Caco-2 (cell line): ENCODE measurements at regions not wholly inside any gene's neighbourhood (a gene's known extent, or its start where the extent isn't known, plus 50 kb on each side); places are given as distances from the start of the nearest gene placed in this dataset.

Experiments
- BruUV-seq: library from RNA; stranded (reverse); fragments of 400-500 nt; replicated peaks from 2 replicates; lab custom pipeline; 2021; lab: Mats Ljungman, UMichigan
- CTCF ChIA-PET: fragments of 300-600 bp; sonication (Branson Sonifier 250); formaldehyde crosslinking; loops from one replicate; lab custom pipeline; 2022; ENCODE audit warnings: antibody characterized with exemption; lab: Charles Lee
- POLR2A ChIA-PET: fragments of 300-600 bp; sonication (Branson Sonifier 250); formaldehyde crosslinking; loops from one replicate; lab custom pipeline; 2022; ENCODE audit warnings: antibody characterized with exemption; lab: Charles Lee
- DNase-seq, 2 experiments: peaks; one replicate each; pipeline versions ENCODE4 v3.0.0 to v3.0.0-alpha.2; 2020 to 2022
- H3K27me3 ChIP-seq: replicated peaks from 2 replicates; pipeline ENCODE4 v1.6.0; 2011; ENCODE audit warnings: low read length; ENCODE audit not compliant: control insufficient read depth, insufficient read depth
- H3K36me3 ChIP-seq: 2 replicates; pipeline ENCODE4 v1.5.1; 2011; ENCODE audit warnings: low read length; ENCODE audit not compliant: control insufficient read depth, insufficient read depth
- H3K4me1 ChIP-seq: fragments of 250-450 bp; sonication (Bioruptor Pico); 2 replicates; pipeline ENCODE4 v1.5.1; 2020; ENCODE audit warnings: mild to moderate bottlenecking
- H3K4me3 ChIP-seq: 2 replicates; pipeline ENCODE4 v1.5.1; 2011; ENCODE audit warnings: low read depth, mild to moderate bottlenecking, control low read depth, low read length
- H3K9me3 ChIP-seq: fragments of 250-450 bp; sonication (Bioruptor Pico); 2 replicates; pipeline ENCODE4 v1.5.1; 2020; ENCODE audit warnings: mild to moderate bottlenecking, moderate library complexity
- H3K27ac Mint-ChIP-seq: one replicate; pipeline ENCODE4 v1.8.0; 2022; ENCODE audit warnings: mixed read lengths; ENCODE audit not compliant: unreplicated experiment
- H3K27me3 Mint-ChIP-seq: one replicate; pipeline ENCODE4 v1.8.0; 2022; ENCODE audit warnings: mixed read lengths; ENCODE audit not compliant: insufficient read depth, unreplicated experiment
- H3K36me3 Mint-ChIP-seq: one replicate; pipeline ENCODE4 v1.8.0; 2022; ENCODE audit warnings: mild to moderate bottlenecking, mixed read lengths; ENCODE audit not compliant: insufficient read depth, unreplicated experiment
- H3K4me1 Mint-ChIP-seq: one replicate; pipeline ENCODE4 v1.8.0; 2022; ENCODE audit warnings: low read depth, mixed read lengths; ENCODE audit not compliant: unreplicated experiment
- H3K4me3 Mint-ChIP-seq: one replicate; pipeline ENCODE4 v1.8.0; 2022; ENCODE audit warnings: mild to moderate bottlenecking, moderate library complexity, mixed read lengths; ENCODE audit not compliant: unreplicated experiment
- H3K9me3 Mint-ChIP-seq: one replicate; pipeline ENCODE4 v1.8.0; 2022; ENCODE audit warnings: mixed read lengths; ENCODE audit not compliant: unreplicated experiment
- intact Hi-C: fragments of 100-400 bp; cut with micrococcal nuclease; formaldehyde crosslinking; loops from one replicate; pipeline ENCODE4 v1.10.0; 2022; ENCODE audit not compliant: unreplicated experiment
- TF ChIP-seq, protein P1 (sequence below), 2 experiments: fragments of 200-600 bp in 1 of 2; IDR thresholded peaks; 1 replicate in 1 of 2; 2 replicates in 1 of 2; pipeline versions ENCODE4 v1.5.1 to v1.8.0; 2011 to 2022; ENCODE audit warnings: antibody characterized with exemption in 1 of 2, control low read depth in 1 of 2, inconsistent platforms in 1 of 2, low read depth in 1 of 2, low read length in 1 of 2, mild to moderate bottlenecking in 1 of 2, moderate library complexity in 1 of 2; ENCODE audit not compliant: insufficient read depth in 1 of 2, severe bottlenecking in 1 of 2, unreplicated experiment in 1 of 2

DNA sequence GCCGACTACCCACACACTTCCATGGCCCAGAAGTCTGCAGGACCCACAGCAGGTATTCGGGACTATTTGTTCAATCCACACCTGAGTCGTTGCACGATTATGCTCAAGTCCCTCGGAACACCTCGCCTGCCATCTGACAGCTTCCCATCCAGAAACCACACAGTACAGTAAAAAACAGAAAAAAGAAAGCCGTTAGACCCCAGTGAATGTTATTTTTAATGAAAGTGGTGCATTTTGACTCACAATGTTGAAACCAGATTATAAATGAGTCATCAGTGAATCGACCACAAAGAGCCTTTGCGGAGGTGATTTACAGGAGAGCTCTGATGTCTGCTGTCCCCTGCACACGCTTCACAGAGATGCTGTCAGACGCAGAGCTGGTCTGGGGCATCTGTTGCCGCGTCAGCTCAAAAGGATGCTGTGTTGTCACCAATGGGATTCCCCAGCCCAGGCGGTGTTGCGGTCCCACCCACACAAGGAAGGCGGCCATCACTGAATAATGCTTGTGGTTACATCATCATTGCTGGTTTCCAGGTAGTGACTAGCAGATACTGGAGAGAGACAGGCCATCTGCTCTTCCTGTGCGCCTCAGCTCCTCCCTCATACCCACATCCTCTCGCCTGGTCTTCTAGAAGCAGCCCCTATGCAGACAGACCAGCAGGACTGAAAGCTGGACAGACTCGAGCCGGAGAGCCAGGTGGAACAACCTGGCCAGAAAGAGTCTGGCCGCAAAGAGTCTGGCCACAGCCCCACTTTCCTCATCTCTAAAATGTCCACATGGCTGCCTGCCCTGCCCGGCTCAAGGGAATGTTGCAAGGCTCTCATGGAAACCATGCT is 116.8 kb downstream of the TOMM20 start:
- Mint-ChIP-seq H3K27me3 (no peaks in the 10 kb centered on the region), H3K4me1 (peaks cover under 1% of the 10 kb centered on the region), H3K4me3 (no peak overlapping the region), H3K27ac (no peak overlapping the region), H3K36me3 (no peaks in the 10 kb centered on the region), H3K9me3 (peaks cover 8% of the 10 kb centered on the region)
- TF ChIP-seq, protein P1, sequence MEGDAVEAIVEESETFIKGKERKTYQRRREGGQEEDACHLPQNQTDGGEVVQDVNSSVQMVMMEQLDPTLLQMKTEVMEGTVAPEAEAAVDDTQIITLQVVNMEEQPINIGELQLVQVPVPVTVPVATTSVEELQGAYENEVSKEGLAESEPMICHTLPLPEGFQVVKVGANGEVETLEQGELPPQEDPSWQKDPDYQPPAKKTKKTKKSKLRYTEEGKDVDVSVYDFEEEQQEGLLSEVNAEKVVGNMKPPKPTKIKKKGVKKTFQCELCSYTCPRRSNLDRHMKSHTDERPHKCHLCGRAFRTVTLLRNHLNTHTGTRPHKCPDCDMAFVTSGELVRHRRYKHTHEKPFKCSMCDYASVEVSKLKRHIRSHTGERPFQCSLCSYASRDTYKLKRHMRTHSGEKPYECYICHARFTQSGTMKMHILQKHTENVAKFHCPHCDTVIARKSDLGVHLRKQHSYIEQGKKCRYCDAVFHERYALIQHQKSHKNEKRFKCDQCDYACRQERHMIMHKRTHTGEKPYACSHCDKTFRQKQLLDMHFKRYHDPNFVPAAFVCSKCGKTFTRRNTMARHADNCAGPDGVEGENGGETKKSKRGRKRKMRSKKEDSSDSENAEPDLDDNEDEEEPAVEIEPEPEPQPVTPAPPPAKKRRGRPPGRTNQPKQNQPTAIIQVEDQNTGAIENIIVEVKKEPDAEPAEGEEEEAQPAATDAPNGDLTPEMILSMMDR (IDR thresholded peaks at IDR 0.05; ENCODE audit: insufficient read depth in 1 of 2, low read depth in 1 of 2, low read length in 1 of 2, severe bottlenecking in 1 of 2, unreplicated experiment in 1 of 2) = no peak
- Histone ChIP-seq H3K9me3 (no peaks in the 10 kb centered on the region), H3K4me3 (no peak overlapping the region), H3K4me1 (no peaks in the 10 kb centered on the region), H3K27me3 (no peaks in the 10 kb centered on the region), H3K36me3 (no peaks in the 10 kb centered on the region)
- ChIA-PET CTCF (no interaction called here), POLR2A (no interaction called here)
- BruUV-seq = no TSS peak
- intact Hi-C loops = no loop called here
- DNase-seq = no peak

DNA sequence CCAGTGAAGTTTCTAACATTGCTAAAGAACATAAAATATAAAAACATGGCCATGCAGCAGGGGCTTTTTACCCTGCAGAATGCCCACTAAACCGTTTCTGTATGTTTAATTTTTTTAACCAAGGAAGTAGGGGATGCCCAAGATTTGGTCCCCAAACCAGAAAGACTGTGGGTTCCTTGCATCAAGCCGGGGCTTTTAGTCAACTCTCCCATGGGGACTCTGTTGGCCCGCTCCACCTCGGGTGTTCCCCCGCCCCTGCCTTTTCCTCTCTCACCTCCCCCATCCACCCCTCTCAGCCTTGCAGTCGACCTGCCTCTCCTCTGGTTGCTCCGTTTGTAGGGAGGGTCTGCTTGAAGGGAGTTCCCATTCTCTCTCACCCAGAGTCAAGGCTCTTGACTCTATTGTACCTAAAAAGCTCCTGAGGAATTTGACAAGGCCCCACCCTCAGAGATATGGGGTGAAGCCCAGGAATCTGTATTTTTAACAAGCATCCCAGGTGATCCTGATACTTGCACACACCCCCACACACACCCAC is 117.5 kb downstream of the TOMM20 start:
- Histone ChIP-seq H3K9me3 (peaks cover 2% of the 10 kb centered on the region; the same call in 1 of the 2 replicates), H3K4me3 (no peak overlapping the region), H3K4me1 (no peaks in the 10 kb centered on the region), H3K36me3 (no peaks in the 10 kb centered on the region), H3K27me3 (no peaks in the 10 kb centered on the region)
- TF ChIP-seq, protein P1 (IDR thresholded peaks at IDR 0.05; ENCODE audit: insufficient read depth in 1 of 2, low read depth in 1 of 2, low read length in 1 of 2, severe bottlenecking in 1 of 2, unreplicated experiment in 1 of 2) = no peak
- Mint-ChIP-seq H3K36me3 (no peaks in the 10 kb centered on the region), H3K27ac (no peak overlapping the region), H3K4me1 (no peaks in the 10 kb centered on the region), H3K4me3 (no peak overlapping the region), H3K27me3 (no peaks in the 10 kb centered on the region), H3K9me3 (peaks cover 14% of the 10 kb centered on the region)
- ChIA-PET POLR2A (no interaction called here), CTCF (no interaction called here)
- DNase-seq = no peak
- intact Hi-C loops = no loop called here
- BruUV-seq = no TSS peak

DNA sequence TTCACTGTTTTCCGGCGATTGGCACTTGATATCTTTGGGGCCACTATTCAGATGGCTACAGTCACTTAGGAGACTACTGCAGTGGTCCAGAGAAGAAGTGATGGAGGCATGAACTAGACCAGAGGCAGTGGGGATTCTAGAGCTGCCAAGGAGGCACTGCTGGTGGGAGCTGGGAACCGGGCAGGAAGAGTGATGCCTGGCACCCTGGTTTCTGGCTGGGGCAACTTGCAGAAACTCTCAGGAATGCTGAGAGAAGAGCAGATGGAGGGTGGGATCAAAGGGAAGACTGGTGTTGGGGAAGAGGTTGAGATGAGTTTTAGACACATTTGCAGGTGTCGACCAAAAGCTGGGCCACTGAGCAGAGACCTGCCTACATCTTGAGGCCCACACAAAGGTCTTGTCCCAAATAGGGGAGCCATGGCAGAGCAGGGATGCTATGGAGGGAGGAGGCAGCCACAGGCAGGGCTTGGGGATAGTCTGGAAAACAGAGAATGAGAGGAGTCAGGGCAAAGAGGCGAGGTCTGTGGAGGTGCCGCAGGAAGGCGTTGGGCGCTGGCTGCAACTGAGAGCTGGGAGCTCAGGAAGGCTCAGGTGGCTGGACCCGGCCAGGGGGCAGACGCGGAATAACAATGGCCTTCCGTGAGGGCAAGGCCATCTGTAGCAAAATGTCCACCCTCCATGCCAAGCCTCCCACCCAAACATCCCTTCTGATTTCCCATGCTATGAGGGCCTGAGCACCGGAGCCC is 118.9 kb downstream of the TOMM20 start:
- no peaks in the 10 kb centered on the region for H3K36me3 Mint-ChIP-seq
- CTCF ChIA-PET = no interaction called here

More for the DNA sequence above, 118.9 kb downstream of the TOMM20 start:
- H3K9me3 ChIP-seq = peaks cover 4% of the 10 kb centered on the region; the same call in 1 of the 2 replicates
- no TSS peak for BruUV-seq
- H3K36me3 ChIP-seq = no peaks in the 10 kb centered on the region
- POLR2A ChIA-PET = no interaction called here
- DNase-seq = no peak
- H3K4me1 ChIP-seq = no peaks in the 10 kb centered on the region
- Mint-ChIP-seq H3K27me3 (no peaks in the 10 kb centered on the region), H3K4me1 (no peaks in the 10 kb centered on the region), H3K9me3 (peaks cover 18% of the 10 kb centered on the region), H3K27ac (peak overlapping the region; percentile 40), H3K4me3 (no peak overlapping the region)
- H3K4me3 ChIP-seq = no peak overlapping the region
- intact Hi-C loops = no loop called here
- TF ChIP-seq, protein P1 (IDR thresholded peaks at IDR 0.05; ENCODE audit: insufficient read depth in 1 of 2, low read depth in 1 of 2, low read length in 1 of 2, severe bottlenecking in 1 of 2, unreplicated experiment in 1 of 2) = no peak
- H3K27me3 ChIP-seq = no peaks in the 10 kb centered on the region
